ENCODE measurements at regions not wholly inside any gene's neighbourhood (a gene's known extent, or its start where the extent isn't known, plus 50 kb on each side); places are given as distances from the start of the nearest gene placed in this dataset.
"Not testable (repeated sequence)": the region's sequence is repeated elsewhere in the genome, so short reads cannot be mapped to it uniquely, and the experiment has no call there.

GRCh38 chr1:116292929-116293725, 79.9 kb upstream of the ATP1A1 start:
- DNase-seq (ENCODE audit: low read depth in 2 of 2) = no peak

GRCh38 chr1:116297495-116298212, 75.4 kb upstream of the ATP1A1 start:
- DNase-seq (ENCODE audit: low read depth in 2 of 2) = no peak

- not testable (repeated sequence) for DNase-seq (ENCODE audit: low read depth in 2 of 2)
Measured at GRCh38 chr1:116298213-116298579, 74.8 kb upstream of the ATP1A1 start.

- DNase-seq (ENCODE audit: low read depth in 2 of 2) = no peak
Measured at GRCh38 chr1:116298746-116299145, 74.3 kb upstream of the ATP1A1 start.

- no peak for DNase-seq (ENCODE audit: low read depth in 2 of 2)
Measured at GRCh38 chr1:116299248-116299647, 73.8 kb upstream of the ATP1A1 start.

GRCh38 chr1:116302281-116302680, 70.8 kb upstream of the ATP1A1 start:
- DNase-seq (ENCODE audit: low read depth in 2 of 2) = no peak

- no peak for DNase-seq (ENCODE audit: low read depth in 2 of 2)
Measured at GRCh38 chr1:116306102-116306501, 66.9 kb upstream of the ATP1A1 start.

- DNase-seq (ENCODE audit: low read depth in 2 of 2) = no peak
Measured at GRCh38 chr1:116306840-116307442, 66.1 kb upstream of the ATP1A1 start.

GRCh38 chr1:116308276-116308675, 64.8 kb upstream of the ATP1A1 start:
- DNase-seq (ENCODE audit: low read depth in 2 of 2) = no peak

- DNase-seq (ENCODE audit: low read depth in 2 of 2) = no peak
Measured at GRCh38 chr1:116309090-116309870, 63.8 kb upstream of the ATP1A1 start.

- DNase-seq (ENCODE audit: low read depth in 2 of 2) = no peak
Measured at GRCh38 chr1:116310180-116310579, 62.9 kb upstream of the ATP1A1 start.

GRCh38 chr1:116311193-116311592, 61.9 kb upstream of the ATP1A1 start:
- no peak for DNase-seq (ENCODE audit: low read depth in 2 of 2)

GRCh38 chr1:116311756-116312680, 61.0 kb upstream of the ATP1A1 start:
- DNase-seq (ENCODE audit: low read depth in 2 of 2) = no peak

GRCh38 chr1:116312681-116313069, 60.4 kb upstream of the ATP1A1 start:
- DNase-seq (ENCODE audit: low read depth in 2 of 2) = no peak

GRCh38 chr1:116313776-116314175, 59.3 kb upstream of the ATP1A1 start:
- DNase-seq (ENCODE audit: low read depth in 2 of 2) = no peak

- no peak for DNase-seq (ENCODE audit: low read depth in 2 of 2)
Measured at GRCh38 chr1:116314305-116314919, 58.6 kb upstream of the ATP1A1 start.

- DNase-seq (ENCODE audit: low read depth in 2 of 2) = no peak
Measured at GRCh38 chr1:116316373-116316772, 56.7 kb upstream of the ATP1A1 start.

GRCh38 chr1:116318897-116319296, 54.1 kb upstream of the ATP1A1 start:
- no peak for DNase-seq (ENCODE audit: low read depth in 2 of 2)

- no peak for DNase-seq (ENCODE audit: low read depth in 2 of 2)
Measured at GRCh38 chr1:116320874-116321273, 52.2 kb upstream of the ATP1A1 start.

GRCh38 chr1:116321766-116322175, 51.3 kb upstream of the ATP1A1 start:
- DNase-seq (ENCODE audit: low read depth in 2 of 2) = no peak

All from stimulated activated CD8-positive, alpha-beta memory T cell treated with anti-CD3 and anti-CD28 coated beads, Interleukin-2, amount 100 ng/mL, for 48 hours (primary cell).